22Rv1 (cell line): ENCODE measurements at regions not wholly inside any gene's neighbourhood (a gene's known extent, or its start where the extent isn't known, plus 50 kb on each side); places are given as distances from the start of the nearest gene placed in this dataset.

Experiments used
- ZFX ChIP-seq: fragments of 450-650 bp; IDR thresholded peaks from 2 replicates; pipeline ENCODE4 v1.6.1; 2017; ENCODE audit warnings: antibody characterized with exemption, borderline replicate concordance
- TF ChIP-seq, protein P1 (sequence below): fragments of 450-650 bp; IDR thresholded peaks from 2 replicates; pipeline ENCODE4 v1.5.1; 2017; ENCODE audit warnings: mild to moderate bottlenecking

DNA sequence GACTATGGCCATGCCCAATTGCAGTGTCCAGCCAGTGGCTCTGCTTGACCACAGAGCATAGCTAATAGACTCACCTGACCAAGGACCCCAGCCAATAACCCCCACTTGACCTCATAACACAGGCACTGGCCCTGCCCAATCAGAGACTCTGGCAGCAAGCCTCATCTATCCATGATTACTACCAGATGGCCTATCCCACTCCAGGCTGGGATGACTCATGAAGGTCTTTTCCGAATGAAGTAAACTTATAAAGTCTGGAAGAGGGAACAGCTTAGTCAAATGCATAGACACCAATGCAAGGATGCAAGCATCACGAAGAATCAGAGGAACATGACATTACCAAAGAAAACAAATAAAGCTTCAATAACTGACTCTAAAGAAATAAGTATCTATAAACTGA lies 141.4 kb downstream of the TMEM168 start:
- TF ChIP-seq, protein P1, sequence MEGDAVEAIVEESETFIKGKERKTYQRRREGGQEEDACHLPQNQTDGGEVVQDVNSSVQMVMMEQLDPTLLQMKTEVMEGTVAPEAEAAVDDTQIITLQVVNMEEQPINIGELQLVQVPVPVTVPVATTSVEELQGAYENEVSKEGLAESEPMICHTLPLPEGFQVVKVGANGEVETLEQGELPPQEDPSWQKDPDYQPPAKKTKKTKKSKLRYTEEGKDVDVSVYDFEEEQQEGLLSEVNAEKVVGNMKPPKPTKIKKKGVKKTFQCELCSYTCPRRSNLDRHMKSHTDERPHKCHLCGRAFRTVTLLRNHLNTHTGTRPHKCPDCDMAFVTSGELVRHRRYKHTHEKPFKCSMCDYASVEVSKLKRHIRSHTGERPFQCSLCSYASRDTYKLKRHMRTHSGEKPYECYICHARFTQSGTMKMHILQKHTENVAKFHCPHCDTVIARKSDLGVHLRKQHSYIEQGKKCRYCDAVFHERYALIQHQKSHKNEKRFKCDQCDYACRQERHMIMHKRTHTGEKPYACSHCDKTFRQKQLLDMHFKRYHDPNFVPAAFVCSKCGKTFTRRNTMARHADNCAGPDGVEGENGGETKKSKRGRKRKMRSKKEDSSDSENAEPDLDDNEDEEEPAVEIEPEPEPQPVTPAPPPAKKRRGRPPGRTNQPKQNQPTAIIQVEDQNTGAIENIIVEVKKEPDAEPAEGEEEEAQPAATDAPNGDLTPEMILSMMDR: no peak
- no peak for TF ChIP-seq ZFX
